Lower leg skin (tissue), 4 donors: ENCODE measurements at regions not wholly inside any gene's neighbourhood (a gene's known extent, or its start where the extent isn't known, plus 50 kb on each side); places are given as distances from the start of the nearest gene placed in this dataset.

Experiments used
- DNase-seq, 2 donors: peaks; one replicate each; pipeline ENCODE4 v3.0.0-alpha.2; 2019; ENCODE audit warnings: low spot score in 2 of 2
- H3K4me3 ChIP-seq: fragments of 200-600 bp; sonication (generic); 2 replicates; pipeline ENCODE4 v1.5.1; 2017; ENCODE audit warnings: mild to moderate bottlenecking, low read depth; ENCODE audit not compliant: poor library complexity, severe bottlenecking
- POLR2A ChIP-seq, 2 donors: fragments of 450-650 bp; IDR thresholded peaks; one replicate each; pipeline ENCODE4 v1.6.1; 2016 to 2017; ENCODE audit warnings: antibody characterized with exemption in 2 of 2, mild to moderate bottlenecking in 1 of 2, moderate library complexity in 1 of 2
- WGBS, 2 donors: methylation state at CpG; one replicate each; pipeline ENCODE4 v1.1.5; 2018; 5-methylcytosine and 5-hydroxymethylcytosine counted together
- intact Hi-C: fragments of 100-400 bp; cut with DNase I; formaldehyde crosslinking; loops from one replicate; pipeline ENCODE4 v1.15.0; 2023; ENCODE audit warnings: low total_unique reads
- TF ChIP-seq, protein P1 (sequence below), 3 donors: fragments of 450-650 bp; IDR thresholded peaks; one replicate each; pipeline ENCODE4 v1.5.1; 2016; ENCODE audit warnings: antibody characterized with exemption in 3 of 3, mild to moderate bottlenecking in 3 of 3, moderate library complexity in 2 of 3

DNA sequence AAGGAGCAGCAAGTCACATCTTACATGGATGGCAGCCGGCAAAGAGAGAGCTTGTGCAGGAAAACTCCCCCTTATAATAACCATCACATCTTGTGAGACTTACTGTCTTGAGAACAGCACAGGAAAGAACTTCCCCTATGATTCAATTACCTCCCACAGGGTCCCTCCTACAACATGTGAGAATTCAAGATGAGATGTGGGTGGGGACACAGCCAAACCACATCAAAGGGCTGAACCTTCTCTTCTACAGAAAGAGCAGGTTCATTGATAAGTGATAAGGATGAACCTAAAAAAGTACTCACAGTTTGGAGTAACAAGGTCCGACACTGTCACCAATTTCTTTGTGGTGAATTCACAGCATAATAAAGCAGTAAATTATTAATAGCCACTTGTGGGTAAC is 422.2 kb upstream of the FSIP2 start:
- H3K4me3 ChIP-seq: no peak overlapping the region
- intact Hi-C loops: no loop called here
- TF ChIP-seq POLR2A (IDR thresholded peaks at IDR 0.05): no peak
- TF ChIP-seq, protein P1, sequence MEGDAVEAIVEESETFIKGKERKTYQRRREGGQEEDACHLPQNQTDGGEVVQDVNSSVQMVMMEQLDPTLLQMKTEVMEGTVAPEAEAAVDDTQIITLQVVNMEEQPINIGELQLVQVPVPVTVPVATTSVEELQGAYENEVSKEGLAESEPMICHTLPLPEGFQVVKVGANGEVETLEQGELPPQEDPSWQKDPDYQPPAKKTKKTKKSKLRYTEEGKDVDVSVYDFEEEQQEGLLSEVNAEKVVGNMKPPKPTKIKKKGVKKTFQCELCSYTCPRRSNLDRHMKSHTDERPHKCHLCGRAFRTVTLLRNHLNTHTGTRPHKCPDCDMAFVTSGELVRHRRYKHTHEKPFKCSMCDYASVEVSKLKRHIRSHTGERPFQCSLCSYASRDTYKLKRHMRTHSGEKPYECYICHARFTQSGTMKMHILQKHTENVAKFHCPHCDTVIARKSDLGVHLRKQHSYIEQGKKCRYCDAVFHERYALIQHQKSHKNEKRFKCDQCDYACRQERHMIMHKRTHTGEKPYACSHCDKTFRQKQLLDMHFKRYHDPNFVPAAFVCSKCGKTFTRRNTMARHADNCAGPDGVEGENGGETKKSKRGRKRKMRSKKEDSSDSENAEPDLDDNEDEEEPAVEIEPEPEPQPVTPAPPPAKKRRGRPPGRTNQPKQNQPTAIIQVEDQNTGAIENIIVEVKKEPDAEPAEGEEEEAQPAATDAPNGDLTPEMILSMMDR (IDR thresholded peaks at IDR 0.05): no peak
- DNase-seq: no peak
- 35 to 43% methylated on average over 2 of the region's 2 CpGs for WGBS, 2 donors

DNA sequence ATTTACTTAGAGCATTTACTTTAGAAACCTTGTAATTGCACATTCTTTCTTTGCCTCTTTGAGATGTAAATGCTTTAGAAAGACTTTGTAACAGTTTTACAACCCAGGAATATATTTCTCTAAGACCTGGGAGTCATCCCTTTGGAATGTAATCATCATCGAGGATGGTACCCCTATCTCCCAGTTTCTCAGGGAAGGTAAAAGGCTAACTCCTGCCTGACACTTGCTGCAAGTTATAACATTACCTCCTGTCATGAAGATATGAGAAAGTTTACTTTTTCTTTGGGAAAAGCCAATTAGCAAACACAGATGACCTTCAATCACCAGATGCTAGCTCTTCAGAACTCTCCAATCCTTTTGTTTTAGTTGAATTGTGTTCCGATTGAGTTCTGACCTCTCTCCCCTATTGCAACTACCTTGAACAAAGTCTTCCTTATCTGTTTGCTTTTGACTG is 420.3 kb upstream of the FSIP2 start:
- no peak for TF ChIP-seq POLR2A (IDR thresholded peaks at IDR 0.05)
- TF ChIP-seq, protein P1 (IDR thresholded peaks at IDR 0.05): no peak
- H3K4me3 ChIP-seq: no peak overlapping the region
- intact Hi-C loops: no loop called here
- WGBS, 2 donors: 58 to 59% methylated on average over 2 of the region's 2 CpGs
- DNase-seq: no peak

DNA sequence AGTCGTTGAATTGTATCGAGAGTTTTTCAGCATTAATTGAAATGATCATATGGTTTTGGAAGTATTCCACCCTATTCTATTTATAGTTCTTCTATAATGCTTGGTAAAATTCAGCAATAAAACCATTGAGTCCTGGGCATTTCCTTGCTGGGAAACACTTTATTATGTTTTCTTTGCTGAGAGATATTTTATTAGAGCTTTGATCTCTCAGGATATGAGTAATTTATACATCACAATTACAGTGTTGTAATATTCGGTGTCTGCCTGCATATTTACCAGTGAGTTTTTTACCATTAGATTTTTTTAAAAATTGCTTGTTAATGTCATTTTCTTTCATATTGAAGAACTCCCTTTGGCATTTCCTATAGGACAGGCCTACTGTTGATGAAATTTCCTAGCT is 402.7 kb upstream of the FSIP2 start:
- 70 to 79% methylated on average over 3 of the region's 3 CpGs for WGBS, 2 donors
- H3K4me3 ChIP-seq: no peak overlapping the region
- TF ChIP-seq, protein P1 (IDR thresholded peaks at IDR 0.05): no peak
- no peak for TF ChIP-seq POLR2A (IDR thresholded peaks at IDR 0.05)
- DNase-seq: no peak
- intact Hi-C loops: no loop called here

DNA sequence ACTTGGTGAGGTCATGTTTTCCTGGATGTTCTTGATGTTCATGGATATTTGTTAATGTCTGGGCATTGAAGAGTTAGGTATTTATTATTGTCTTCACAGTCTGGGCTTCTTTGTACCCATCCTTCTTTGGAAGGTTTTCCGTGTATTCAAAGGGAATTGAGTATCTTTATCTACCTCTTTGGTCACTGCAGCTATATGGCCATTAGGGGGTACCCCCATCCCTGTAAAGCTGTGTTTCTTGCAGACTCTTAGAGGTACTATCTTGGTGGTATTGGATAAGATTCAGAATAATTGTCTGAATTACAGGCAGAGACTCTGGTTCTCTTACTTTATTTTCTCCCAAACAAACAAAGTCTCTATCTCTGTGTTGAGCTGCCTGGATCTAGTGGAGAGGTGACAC is 401.6 kb upstream of the FSIP2 start:
- TF ChIP-seq, protein P1 (IDR thresholded peaks at IDR 0.05): no peak
- TF ChIP-seq POLR2A (IDR thresholded peaks at IDR 0.05): no peak
- no peak overlapping the region for H3K4me3 ChIP-seq
- intact Hi-C loops: no loop called here
- WGBS, 2 donors: 65 to 78% methylated on average over 1 of the region's 1 CpG
- no peak for DNase-seq

DNA sequence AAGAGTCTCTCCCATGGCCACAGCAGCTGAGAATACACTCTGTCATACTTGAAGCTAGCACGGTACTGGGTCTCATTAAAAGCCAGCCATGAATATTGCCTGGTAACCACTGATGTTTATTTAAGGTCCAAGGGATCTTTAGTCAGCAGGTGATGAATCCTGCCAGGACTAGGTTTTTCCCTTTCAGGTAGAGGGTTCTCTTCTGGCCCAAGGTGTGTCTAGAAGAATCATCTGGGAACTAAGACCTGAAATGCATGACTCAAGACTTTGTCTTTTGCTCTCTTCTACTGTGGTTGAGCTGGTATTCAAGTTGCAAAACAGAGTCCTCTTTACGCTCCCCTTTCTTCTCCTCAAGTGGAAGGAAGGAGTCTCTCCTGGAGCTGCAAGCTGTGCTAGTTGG is 400.5 kb upstream of the FSIP2 start:
- 86 to 97% methylated on average over 2 of the region's 2 CpGs for WGBS, 2 donors
- TF ChIP-seq POLR2A (IDR thresholded peaks at IDR 0.05): no peak
- TF ChIP-seq, protein P1 (IDR thresholded peaks at IDR 0.05): no peak
- intact Hi-C loops: no loop called here

DNA sequence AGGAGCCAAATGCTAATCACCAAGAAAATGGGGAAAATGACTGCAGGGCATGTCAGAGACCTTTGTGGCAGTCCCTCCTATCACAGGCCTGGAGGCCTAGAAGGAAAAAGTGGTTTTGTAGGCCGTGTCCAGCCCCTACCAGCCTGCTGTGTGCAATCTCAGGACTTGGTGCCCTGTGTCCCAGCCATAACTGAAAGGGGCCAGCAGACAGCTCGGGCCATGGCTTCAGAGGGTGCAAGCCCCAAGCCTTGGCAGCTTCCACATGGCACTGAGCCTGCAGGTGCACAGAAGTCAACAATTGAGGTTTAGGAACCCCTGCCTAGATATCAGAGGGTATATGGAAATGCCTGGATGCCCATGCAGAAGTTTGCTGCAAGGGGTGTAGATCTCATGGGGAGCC is 391.2 kb upstream of the FSIP2 start:
- H3K4me3 ChIP-seq: no peak overlapping the region
- 46 to 50% methylated on average over 2 of the region's 2 CpGs for WGBS, 2 donors
- DNase-seq: no peak
- intact Hi-C loops: no loop called here
- TF ChIP-seq POLR2A (IDR thresholded peaks at IDR 0.05): no peak
- TF ChIP-seq, protein P1 (IDR thresholded peaks at IDR 0.05): no peak

More for the DNA sequence above, 400.5 kb upstream of the FSIP2 start:
- no peak overlapping the region for H3K4me3 ChIP-seq
- no peak for DNase-seq
